Middle frontal gyrus (tissue), 1 donor: ENCODE measurements at regions not wholly inside any gene's neighbourhood (a gene's known extent, or its start where the extent isn't known, plus 50 kb on each side); places are given as distances from the start of the nearest gene placed in this dataset.
"Not testable (repeated sequence)": the region's sequence is repeated elsewhere in the genome, so short reads cannot be mapped to it uniquely, and the experiment has no call there.

ENCODE experiments used
- DNase-seq: peaks from one replicate; pipeline ENCODE4 v3.0.0-alpha.2; 2015; ENCODE audit warnings: low spot score; ENCODE audit errors: extremely low spot score

GRCh38 chr7:22066522-22066921, 120.8 kb upstream of the CDCA7L start:
- DNase-seq, result no peak

DNA sequence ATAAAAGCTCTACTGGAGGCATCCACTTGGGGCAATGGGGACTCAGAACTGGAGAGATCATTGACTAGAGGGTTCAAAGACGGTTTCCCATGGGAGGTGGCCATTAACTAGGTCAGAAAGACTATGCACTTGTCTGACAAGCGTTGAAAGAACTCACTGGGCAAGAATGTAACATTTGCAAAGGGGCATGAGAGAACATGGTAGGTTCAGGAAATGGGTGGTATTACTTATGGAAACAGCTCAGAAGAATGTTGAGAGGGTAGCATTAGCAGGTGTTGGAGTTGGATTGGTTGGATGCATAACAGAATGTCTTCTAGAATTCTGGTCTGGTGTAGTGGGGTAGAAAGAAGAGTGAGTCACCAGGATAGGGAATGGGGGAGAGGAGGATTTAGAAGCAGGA, 119.1 kb upstream of the CDCA7L start:
- no peak for DNase-seq

DNA sequence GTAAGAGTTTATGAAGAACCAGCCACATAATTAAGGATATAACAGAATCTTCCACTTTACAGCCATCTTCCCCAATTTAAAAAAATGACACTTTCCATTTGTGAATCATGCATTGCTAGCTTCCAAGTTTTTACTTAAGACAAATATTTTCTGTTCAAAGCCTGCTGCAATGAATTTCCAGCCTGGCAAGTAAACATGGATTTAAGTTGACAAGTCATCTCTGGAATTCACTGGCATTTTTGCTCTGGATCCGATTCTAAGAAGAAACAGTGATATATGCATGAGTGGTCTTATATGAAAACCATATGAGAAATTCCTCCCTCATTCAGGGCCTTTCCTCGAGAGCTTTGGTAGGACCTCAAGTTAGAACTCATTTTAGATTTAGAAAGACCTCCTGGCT, 116.1 kb upstream of the CDCA7L start:
- no peak for DNase-seq

DNA sequence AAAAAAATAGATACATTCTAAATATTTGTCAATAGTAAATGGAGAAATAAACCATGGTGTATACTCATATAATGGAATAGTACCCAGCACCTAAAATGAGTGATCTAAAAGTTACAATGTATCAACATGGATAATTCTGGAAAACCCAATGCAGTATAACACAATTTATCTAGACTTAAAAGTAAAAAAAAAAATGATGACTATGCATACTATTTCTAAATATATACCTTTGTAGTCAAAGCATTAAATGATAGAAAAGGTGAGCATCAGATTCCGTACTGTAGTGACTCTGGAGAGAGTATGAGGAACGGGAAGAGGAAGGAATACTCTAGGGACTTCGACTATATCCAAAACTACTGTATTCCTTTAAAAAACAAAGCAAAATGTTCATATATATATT, 115.2 kb upstream of the CDCA7L start:
- no peak for DNase-seq

DNA sequence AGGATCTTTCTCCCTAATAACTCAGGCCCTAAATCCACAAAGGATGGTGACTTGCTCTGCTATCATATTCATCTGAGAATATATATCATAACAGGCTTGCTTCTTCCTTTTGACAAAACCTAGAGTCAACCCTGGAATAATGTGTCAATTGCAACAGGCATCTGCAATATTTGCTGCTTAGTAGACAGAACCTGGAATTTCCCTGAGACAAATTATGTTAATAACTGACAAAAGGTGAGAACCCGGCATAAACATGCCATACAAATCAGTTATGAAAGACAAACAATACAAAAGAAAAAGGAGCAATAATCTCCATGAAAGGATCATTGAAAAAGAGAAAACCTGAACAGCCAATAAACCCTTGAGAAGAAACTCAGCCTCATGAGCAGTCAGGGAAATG, 114.5 kb upstream of the CDCA7L start:
- no peak for DNase-seq

DNA sequence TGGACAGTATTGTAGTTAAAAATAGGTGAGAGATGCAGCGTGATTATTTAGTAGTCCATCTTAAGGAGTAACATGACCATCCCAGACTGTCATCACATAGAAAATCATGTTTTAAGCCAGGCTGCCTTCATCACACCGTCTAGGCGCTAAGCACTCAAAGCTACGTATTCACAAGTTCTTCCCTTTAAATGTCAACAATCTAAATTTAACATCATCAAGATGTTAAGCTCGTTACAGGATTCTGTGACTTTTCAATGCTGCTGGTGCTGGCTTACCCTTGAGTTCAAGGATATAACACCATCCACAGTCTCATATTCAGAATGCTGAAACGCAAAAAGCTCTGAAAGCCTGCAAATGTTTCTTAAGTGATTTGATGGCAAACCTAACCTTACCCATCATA, 109.5 kb upstream of the CDCA7L start:
- DNase-seq, result no peak

- DNase-seq, result no peak
These were observed 107.1 kb upstream of the CDCA7L start for GRCh38 chr7:22052674-22053365.

- DNase-seq, result no peak
These were observed 106.4 kb upstream of the CDCA7L start for GRCh38 chr7:22051886-22052673.

- no peak for DNase-seq
These were observed 104.2 kb upstream of the CDCA7L start for GRCh38 chr7:22049766-22050500.

DNA sequence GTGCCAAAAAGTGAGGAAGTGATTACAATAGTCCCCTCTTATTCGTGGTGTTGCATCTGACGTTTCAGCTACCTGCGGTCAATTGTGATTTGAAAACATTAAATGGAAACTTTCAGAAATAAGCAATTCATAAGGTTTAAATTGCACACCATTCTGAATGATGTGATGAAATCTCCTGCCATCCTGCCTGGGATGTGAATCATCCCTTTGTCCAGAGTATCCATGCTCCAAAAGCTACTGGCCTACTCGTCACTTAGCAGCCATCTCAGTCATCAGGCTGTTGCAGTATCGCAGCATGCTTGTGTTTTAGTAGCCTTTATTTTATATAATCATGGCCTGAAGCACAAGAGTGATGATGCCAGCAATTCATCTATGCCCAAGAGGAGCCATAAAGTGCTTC, 97.7 kb upstream of the CDCA7L start:
- no peak for DNase-seq

DNA sequence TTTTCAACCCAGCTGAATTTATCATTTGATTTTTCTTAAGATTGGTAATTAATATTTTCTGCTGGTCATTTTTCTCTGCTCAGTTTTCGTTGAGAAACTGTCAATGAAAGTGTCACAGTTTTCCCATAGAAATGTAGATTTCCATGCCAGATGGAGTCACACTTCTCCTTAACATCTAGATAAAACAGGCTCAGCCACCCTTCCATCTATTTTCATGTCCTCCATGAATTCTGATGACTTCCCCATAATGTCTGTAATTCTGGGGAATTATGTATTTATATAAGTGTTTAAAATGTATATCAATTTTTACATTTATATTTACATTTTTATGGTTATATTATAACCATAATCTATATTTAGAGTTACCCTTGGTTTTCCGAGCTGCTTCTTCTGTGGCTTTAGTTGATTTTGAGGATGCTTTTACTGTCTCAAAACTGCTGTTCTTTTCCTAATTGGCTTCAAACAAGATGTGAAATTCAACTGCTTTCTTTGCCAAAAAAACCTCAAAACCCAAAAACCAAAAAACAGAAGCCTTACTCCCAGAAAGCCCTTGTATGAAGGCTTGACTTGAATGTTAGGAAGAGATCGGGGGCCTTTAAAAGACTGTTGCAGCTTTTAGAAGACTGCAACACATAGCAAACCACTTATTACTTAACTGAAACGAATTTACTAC, 95.4 kb upstream of the CDCA7L start:
- DNase-seq, result no peak

DNA sequence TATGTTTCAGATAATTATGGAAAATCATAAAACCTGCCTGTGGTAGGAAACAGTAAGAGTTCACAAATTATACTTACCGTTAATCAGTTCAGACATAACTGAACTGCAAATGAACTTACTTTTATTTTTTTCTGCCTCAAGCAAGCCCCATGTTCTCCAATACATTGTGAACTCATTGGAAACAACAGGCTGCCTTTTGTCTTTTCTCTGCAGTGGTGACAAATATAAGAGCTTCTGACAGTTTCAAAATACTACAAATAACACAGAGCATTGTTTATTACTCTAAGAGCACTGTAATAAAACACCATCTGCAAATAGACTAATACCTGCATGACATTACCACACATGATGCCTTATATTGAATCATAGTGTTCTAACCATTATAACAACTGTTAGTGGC, 94.0 kb upstream of the CDCA7L start:
- DNase-seq, result no peak

GRCh38 chr7:22032356-22032755, 86.7 kb upstream of the CDCA7L start:
- not testable (repeated sequence) for DNase-seq

DNA sequence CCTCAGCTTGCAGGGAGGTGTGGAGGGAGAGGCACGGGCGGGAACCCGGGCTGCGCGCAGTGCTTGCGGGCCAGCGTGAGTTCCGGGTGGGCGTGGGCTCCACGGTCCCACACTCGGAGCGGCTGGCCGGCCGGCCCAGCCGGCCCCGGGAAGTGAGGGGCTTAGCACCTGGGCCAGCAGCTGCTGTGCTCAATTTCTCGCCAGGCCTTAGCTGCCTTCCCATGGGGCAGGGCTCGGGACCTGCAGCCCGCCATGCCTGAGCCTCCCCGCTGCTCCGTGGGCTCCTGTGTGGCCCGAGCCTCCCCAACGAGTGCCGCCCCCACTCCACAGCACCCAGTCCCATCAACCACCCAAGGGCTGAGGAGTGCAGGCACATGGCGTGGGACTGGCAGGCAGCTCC, 83.0 kb upstream of the CDCA7L start:
- DNase-seq, result not testable (repeated sequence)

DNA sequence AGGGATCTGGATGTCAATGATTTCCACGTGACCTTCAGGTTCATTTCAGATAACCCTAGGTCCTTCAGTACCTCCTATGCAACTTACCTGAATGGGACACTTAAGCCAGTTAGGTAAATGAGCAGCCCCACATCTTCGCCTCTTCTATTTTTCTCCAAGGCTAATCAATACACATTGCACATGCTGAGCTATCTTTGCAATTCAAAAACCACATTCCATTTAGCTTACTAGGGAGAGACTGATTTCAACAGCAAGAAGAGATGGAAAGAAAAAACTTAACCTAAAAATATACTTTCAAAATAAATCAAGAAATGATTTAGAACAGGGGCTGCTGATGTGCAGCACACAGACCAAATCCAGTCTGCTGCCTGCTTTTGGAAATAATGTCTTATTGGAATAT, 81.8 kb upstream of the CDCA7L start:
- DNase-seq, result no peak

- DNase-seq, result no peak
These were observed 80.3 kb upstream of the CDCA7L start for GRCh38 chr7:22025983-22026382.

- DNase-seq, result no peak
These were observed 79.4 kb upstream of the CDCA7L start for GRCh38 chr7:22025075-22025474.

GRCh38 chr7:22019931-22020330, 74.2 kb upstream of the CDCA7L start:
- no peak for DNase-seq

- DNase-seq, result no peak
These were observed 70.8 kb upstream of the CDCA7L start for GRCh38 chr7:22016507-22016906.

GRCh38 chr7:22013711-22014110, 68.0 kb upstream of the CDCA7L start:
- DNase-seq, result no peak

DNA sequence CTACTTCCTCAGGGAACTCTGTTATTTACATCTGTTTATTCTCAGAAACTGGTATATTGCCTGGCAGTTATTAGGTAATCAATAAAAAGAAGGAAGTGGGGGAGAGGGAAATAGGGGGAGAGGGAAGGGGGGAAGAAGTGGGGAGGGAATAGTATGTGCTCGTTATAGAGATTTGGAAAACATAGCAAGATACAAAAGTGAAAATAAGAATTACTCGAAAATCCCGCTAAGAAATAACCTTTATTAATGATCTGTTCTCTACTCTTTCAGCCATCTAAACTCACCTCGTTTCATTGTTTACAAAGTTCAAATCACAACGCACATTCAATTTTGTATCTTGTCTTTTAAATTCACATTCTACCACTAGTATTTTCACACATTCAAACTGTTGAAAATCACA, 63.0 kb upstream of the CDCA7L start:
- DNase-seq, result no peak

DNA sequence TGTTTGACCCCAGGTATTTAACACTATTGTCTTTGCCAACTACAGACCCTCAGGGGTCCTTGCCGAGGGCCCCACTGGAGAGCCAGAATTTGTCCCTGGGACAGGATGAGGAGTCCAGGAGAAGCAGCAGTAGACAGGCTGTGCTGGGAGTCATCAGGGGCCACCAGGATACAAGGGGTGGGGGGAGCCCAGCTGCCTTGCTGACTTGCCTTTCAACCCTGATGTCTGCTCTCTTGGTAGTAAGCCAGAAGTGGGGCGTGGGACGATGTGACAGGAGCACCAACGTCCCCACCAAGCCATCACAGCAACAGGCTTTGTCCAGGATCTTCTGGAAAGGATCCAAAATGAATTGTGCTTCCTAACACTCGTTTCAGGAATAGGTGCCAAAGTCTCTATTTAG, 62.4 kb upstream of the CDCA7L start:
- no peak for DNase-seq
